ENCODE measurements at regions not wholly inside any gene's neighbourhood (a gene's known extent, or its start where the extent isn't known, plus 50 kb on each side); places are given as distances from the start of the nearest gene placed in this dataset.

GRCh38 chr6:51161752-51162151 lies 343.1 kb downstream of the TFAP2B start:
- H3K4me2 ChIP-seq (replicated peaks; ENCODE audit: low read depth, low read length, poor library complexity, severe bottlenecking): no peak overlapping the region
- CTCF ChIA-PET: no interaction called here
- no peaks in the 10 kb centered on the region for H3K9me3 ChIP-seq (ENCODE audit: control extremely low read depth in 1 of 3, control insufficient read depth in 2 of 3, insufficient read depth in 1 of 3, low read length in 2 of 3)
- no peaks in the 10 kb centered on the region for H3K27me3 ChIP-seq (replicated peaks in 1 of 4; ENCODE audit: control extremely low read depth in 1 of 4, control insufficient read depth in 3 of 4, insufficient read depth in 4 of 4, low read length in 3 of 4)
- POLR2A ChIA-PET: no interaction called here
- no peaks in the 10 kb centered on the region for H3K36me3 ChIP-seq (replicated peaks in 1 of 2; ENCODE audit: control extremely low read depth in 1 of 2, control insufficient read depth in 1 of 2, extremely low read depth in 1 of 2, insufficient read depth in 2 of 2, low read length in 1 of 2)
- intact Hi-C loops (cut with micrococcal nuclease): no loop called here
- ATAC-seq (ENCODE audit: low read depth) (no peak), DNase-seq (no peak)
- H3K9ac ChIP-seq (ENCODE audit: low read length): no peak overlapping the region
- no peaks in the 10 kb centered on the region for H3K4me1 ChIP-seq (ENCODE audit: control insufficient read depth in 2 of 2, insufficient read depth in 2 of 2, low read length in 2 of 2)
- TF ChIP-seq CTCF (IDR thresholded peaks at IDR 0.05) (no peak), EZH2 (IDR thresholded peaks at IDR 0.05; ENCODE audit: borderline replicate concordance, insufficient read depth, low read depth, low read length, poor library complexity, severe bottlenecking) (no peak)
- Mint-ChIP-seq H3K27ac (no peak overlapping the region), H3K4me3 (no peak overlapping the region), H3K4me1 (no peaks in the 10 kb centered on the region), H3K9me3 (ENCODE audit: insufficient read depth) (peaks cover 3% of the 10 kb centered on the region), H3K27me3 (no peaks in the 10 kb centered on the region)
- H2AFZ ChIP-seq (ENCODE audit: insufficient read depth, low read depth, low read length, poor library complexity, severe bottlenecking): no peak overlapping the region
- H3K4me3 ChIP-seq (ENCODE audit: control extremely low read depth in 1 of 5, extremely low read depth in 1 of 5, insufficient read depth in 1 of 5, low read depth in 2 of 5, low read length in 4 of 5): no peak overlapping the region
- H3K27ac ChIP-seq (ENCODE audit: low read length in 2 of 2): no peak overlapping the region
- no peaks in the 10 kb centered on the region for H3K79me2 ChIP-seq (ENCODE audit: control insufficient read depth, insufficient read depth, low read length)
- no peaks in the 10 kb centered on the region for H4K20me1 ChIP-seq (ENCODE audit: control insufficient read depth, insufficient read depth, low read length, poor library complexity, severe bottlenecking)

GRCh38 chr6:51163843-51164529 lies 345.3 kb downstream of the TFAP2B start:
- Histone ChIP-seq H3K4me1 (ENCODE audit: control insufficient read depth in 2 of 2, insufficient read depth in 2 of 2, low read length in 2 of 2) (no peaks in the 10 kb centered on the region), H3K79me2 (ENCODE audit: control insufficient read depth, insufficient read depth, low read length) (no peaks in the 10 kb centered on the region), H3K9me3 (ENCODE audit: control extremely low read depth in 1 of 3, control insufficient read depth in 2 of 3, insufficient read depth in 1 of 3, low read length in 2 of 3) (no peaks in the 10 kb centered on the region), H3K4me3 (ENCODE audit: control extremely low read depth in 1 of 5, extremely low read depth in 1 of 5, insufficient read depth in 1 of 5, low read depth in 2 of 5, low read length in 4 of 5) (no peak overlapping the region), H3K36me3 (replicated peaks in 1 of 2; ENCODE audit: control extremely low read depth in 1 of 2, control insufficient read depth in 1 of 2, extremely low read depth in 1 of 2, insufficient read depth in 2 of 2, low read length in 1 of 2) (no peaks in the 10 kb centered on the region), H3K4me2 (replicated peaks; ENCODE audit: low read depth, low read length, poor library complexity, severe bottlenecking) (no peak overlapping the region), H3K27me3 (replicated peaks in 1 of 4; ENCODE audit: control extremely low read depth in 1 of 4, control insufficient read depth in 3 of 4, insufficient read depth in 4 of 4, low read length in 3 of 4) (no peaks in the 10 kb centered on the region), H3K27ac (ENCODE audit: low read length in 2 of 2) (no peak overlapping the region), H4K20me1 (ENCODE audit: control insufficient read depth, insufficient read depth, low read length, poor library complexity, severe bottlenecking) (no peaks in the 10 kb centered on the region), H3K9ac (ENCODE audit: low read length) (no peak overlapping the region), H2AFZ (ENCODE audit: insufficient read depth, low read depth, low read length, poor library complexity, severe bottlenecking) (no peak overlapping the region)
- POLR2A ChIA-PET: no interaction called here
- Mint-ChIP-seq H3K27ac (no peak overlapping the region), H3K4me1 (no peaks in the 10 kb centered on the region), H3K4me3 (no peak overlapping the region), H3K27me3 (no peaks in the 10 kb centered on the region), H3K9me3 (ENCODE audit: insufficient read depth) (peaks cover 4% of the 10 kb centered on the region)
- no peak for DNase-seq
- ATAC-seq (ENCODE audit: low read depth): no peak
- intact Hi-C loops (cut with micrococcal nuclease): no loop called here
- CTCF ChIA-PET: no interaction called here
- no peak for TF ChIP-seq EZH2 (IDR thresholded peaks at IDR 0.05; ENCODE audit: borderline replicate concordance, insufficient read depth, low read depth, low read length, poor library complexity, severe bottlenecking)
- TF ChIP-seq CTCF (IDR thresholded peaks at IDR 0.05): no peak
- WGBS (ENCODE audit: insufficient coverage): 96% methylated on average over 3 of the region's 6 CpGs

Measured in B cell (primary cell).